GM23338 (cell line): ENCODE measurements at regions not wholly inside any gene's neighbourhood (a gene's known extent, or its start where the extent isn't known, plus 50 kb on each side); places are given as distances from the start of the nearest gene placed in this dataset.

ENCODE experiments used
- ATAC-seq: fragments of 200-7000 bp; cut with Tn5 transposase; 3 replicates; pipeline ENCODE4 v1.9.1; 2020
- DNase-seq: peaks from one replicate; pipeline ENCODE4 v3.0.0-alpha.2; 2015; ENCODE audit warnings: low spot score
- H2AFZ ChIP-seq: fragments of 200-600 bp; sonication (generic); 2 replicates; pipeline ENCODE4 v1.8.0; 2016; ENCODE audit warnings: antibody characterized with exemption, mild to moderate bottlenecking, moderate library complexity
- H3F3A ChIP-seq: fragments of 200-600 bp; sonication (generic); replicated peaks from 2 replicates; pipeline ENCODE4 v1.8.0; 2017; ENCODE audit warnings: antibody characterized with exemption, mixed run types, low read depth
- H3K27ac ChIP-seq: fragments of 200-600 bp; sonication (generic); 2 replicates; pipeline ENCODE4 v1.6.1; 2016; ENCODE audit warnings: low read depth
- H3K27me3 ChIP-seq: fragments of 200-600 bp; sonication (generic); 2 replicates; pipeline ENCODE4 v1.8.0; 2016; ENCODE audit warnings: mild to moderate bottlenecking, mixed run types, moderate library complexity; ENCODE audit not compliant: insufficient read depth
- H3K36me3 ChIP-seq: fragments of 200-600 bp; sonication (generic); 2 replicates; pipeline ENCODE4 v1.8.0; 2016; ENCODE audit warnings: mild to moderate bottlenecking; ENCODE audit not compliant: insufficient read depth
- H3K4me1 ChIP-seq: fragments of 200-600 bp; sonication (generic); 2 replicates; pipeline ENCODE4 v1.8.0; 2016; ENCODE audit warnings: mild to moderate bottlenecking, moderate library complexity; ENCODE audit not compliant: insufficient read depth
- H3K4me2 ChIP-seq: fragments of 200-600 bp; sonication (generic); 2 replicates; pipeline ENCODE4 v1.7.1; 2017; ENCODE audit warnings: mixed run types
- H3K4me3 ChIP-seq: fragments of 200-600 bp; sonication (generic); 2 replicates; pipeline ENCODE4 v1.6.1; 2016; ENCODE audit warnings: mixed run types
- H3K79me2 ChIP-seq: fragments of 200-600 bp; sonication (generic); replicated peaks from 2 replicates; pipeline ENCODE4 v1.8.0; 2017; ENCODE audit warnings: mild to moderate bottlenecking; ENCODE audit not compliant: insufficient read depth
- H3K9me2 ChIP-seq: fragments of 200-600 bp; sonication (generic); 2 replicates; pipeline ENCODE4 v1.8.0; 2017; ENCODE audit not compliant: insufficient read depth
- H4K20me1 ChIP-seq: fragments of 200-600 bp; sonication (generic); replicated peaks from 2 replicates; pipeline ENCODE4 v1.8.0; 2017; ENCODE audit warnings: mild to moderate bottlenecking; ENCODE audit not compliant: insufficient read depth
- H3K27ac Mint-ChIP-seq: 2 replicates; pipeline ENCODE4 v1.8.0; 2020; ENCODE audit warnings: inconsistent platforms, mild to moderate bottlenecking, moderate library complexity, mixed read lengths
- H3K27me3 Mint-ChIP-seq: 3 replicates; pipeline ENCODE4 v1.8.0; 2022; ENCODE audit warnings: low read depth, mild to moderate bottlenecking, moderate library complexity, mixed read lengths, inconsistent platforms; ENCODE audit not compliant: insufficient read depth, poor library complexity
- H3K36me3 Mint-ChIP-seq: 3 replicates; pipeline ENCODE4 v1.8.0; 2021; ENCODE audit warnings: low read depth, mild to moderate bottlenecking, inconsistent platforms, moderate library complexity, mixed read lengths
- H3K4me1 Mint-ChIP-seq: 3 replicates; pipeline ENCODE4 v1.8.0; 2020; ENCODE audit warnings: mild to moderate bottlenecking, inconsistent platforms, mixed read lengths
- H3K4me3 Mint-ChIP-seq: 3 replicates; pipeline ENCODE4 v1.8.0; 2021; ENCODE audit warnings: moderate library complexity, mild to moderate bottlenecking, inconsistent platforms, mixed read lengths
- H3K9me3 Mint-ChIP-seq: 3 replicates; pipeline ENCODE4 v1.8.0; 2020; ENCODE audit warnings: moderate library complexity, mild to moderate bottlenecking, inconsistent platforms, mixed read lengths
- CREB1 ChIP-seq: fragments of 250-450 bp; sonication (Bioruptor Pico); IDR thresholded peaks from 2 replicates; pipeline ENCODE4 v1.5.0; 2020; ENCODE audit warnings: low read depth, mild to moderate bottlenecking, moderate library complexity
- EZH2 ChIP-seq: fragments of 200-600 bp; sonication (generic); IDR thresholded peaks from one replicate; pipeline ENCODE4 v1.8.0; 2017; ENCODE audit warnings: antibody characterized with exemption, mild to moderate bottlenecking, low read depth; ENCODE audit not compliant: unreplicated experiment
- EZH2phosphoT487 ChIP-seq: fragments of 200-600 bp; sonication (generic); IDR thresholded peaks from one replicate; pipeline ENCODE4 v1.8.1; 2018; ENCODE audit warnings: antibody characterized with exemption; ENCODE audit not compliant: unreplicated experiment
- JUNB ChIP-seq: IDR thresholded peaks from one replicate; pipeline ENCODE4 v1.6.1; 2016; ENCODE audit warnings: antibody characterized with exemption; ENCODE audit not compliant: unreplicated experiment
- NANOG ChIP-seq: IDR thresholded peaks from 2 replicates; pipeline ENCODE4 v1.6.1; 2016; ENCODE audit warnings: antibody characterized with exemption, borderline replicate concordance
- POLR2AphosphoS5 ChIP-seq: IDR thresholded peaks from 2 replicates; pipeline ENCODE4 v1.6.1; 2016; ENCODE audit warnings: antibody characterized with exemption, low read depth
- ZNF114 ChIP-seq: fragments of 250-450 bp; sonication (Bioruptor Pico); IDR thresholded peaks from 2 replicates; pipeline ENCODE4 v1.5.0; 2020; ENCODE audit warnings: mild to moderate bottlenecking, moderate library complexity
- ZNF331 ChIP-seq: fragments of 250-450 bp; sonication (Bioruptor Pico); IDR thresholded peaks from 2 replicates; pipeline ENCODE4 v1.5.0; 2020; ENCODE audit warnings: low read depth, mild to moderate bottlenecking, moderate library complexity
- TF ChIP-seq, protein P1 (sequence below): IDR thresholded peaks from 2 replicates; pipeline ENCODE4 v1.6.1; 2016; ENCODE audit warnings: antibody characterized with exemption
- TF ChIP-seq, protein P2 (sequence below): fragments of 250-450 bp; sonication (Bioruptor Pico); IDR thresholded peaks from 2 replicates; pipeline ENCODE4 v1.5.0; 2020; ENCODE audit warnings: mild to moderate bottlenecking, moderate library complexity
- TF ChIP-seq, protein P3 (sequence below): IDR thresholded peaks from one replicate; pipeline ENCODE4 v1.6.1; 2018; ENCODE audit warnings: antibody characterized with exemption; ENCODE audit not compliant: unreplicated experiment
- TF ChIP-seq, protein P4 (sequence below), 2 experiments: fragments of 200-600 bp in 1 of 2; sonication (generic) in 1 of 2; conservative IDR thresholded peaks; 2 replicates each; pipeline versions ENCODE4 v1.5.1 to v1.6.1; 2016 to 2017; ENCODE audit warnings: antibody characterized with exemption in 2 of 2, low read depth in 2 of 2, mild to moderate bottlenecking in 2 of 2, moderate library complexity in 1 of 2

DNA sequence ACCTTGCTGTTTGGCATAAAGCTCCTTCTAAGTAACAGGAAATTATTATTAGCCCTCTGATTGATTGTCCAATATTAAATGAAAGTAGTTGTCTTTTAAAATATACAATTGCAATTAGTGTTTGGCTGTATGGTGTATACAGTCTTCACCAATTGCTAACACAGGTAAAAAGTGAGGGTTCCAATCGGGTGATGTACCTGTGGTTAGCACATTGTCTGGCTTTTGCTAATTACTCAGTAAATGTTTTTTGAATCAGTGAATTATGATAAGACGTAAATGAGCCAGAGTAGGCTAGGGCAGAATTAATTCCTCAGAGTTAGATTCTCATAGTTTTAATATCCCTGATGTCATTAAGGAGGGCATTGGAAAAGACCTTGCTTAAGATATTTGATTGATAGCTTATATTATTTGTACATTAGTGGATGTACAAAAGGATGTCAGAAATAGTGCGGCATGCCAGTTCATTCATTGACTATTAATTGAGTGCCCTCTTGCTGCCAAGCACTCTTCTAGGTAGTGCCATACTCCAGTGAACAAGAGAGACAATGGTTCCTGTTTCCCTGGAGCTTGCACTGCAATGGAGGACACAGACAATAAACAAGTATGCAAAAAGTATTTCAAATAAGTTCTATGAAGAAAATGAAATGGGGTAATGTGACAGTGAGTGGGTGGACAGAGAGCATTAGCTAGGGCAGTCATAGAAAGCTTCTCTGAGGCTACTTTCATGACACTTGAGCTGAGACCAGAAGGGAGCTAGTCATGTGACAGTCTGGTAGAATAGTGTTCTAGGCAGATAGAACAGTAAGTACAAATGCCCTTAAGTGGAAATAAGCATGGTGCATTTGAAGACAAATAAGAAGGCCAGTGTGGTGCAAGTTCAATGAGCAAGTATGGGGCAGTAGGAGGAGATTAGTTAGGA is 205.9 kb upstream of the CASK start:
- Histone ChIP-seq H3K79me2 (no peaks in the 10 kb centered on the region), H3F3A (no peaks in the 10 kb centered on the region), H3K4me3 (no peak overlapping the region), H3K4me1 (no peaks in the 10 kb centered on the region), H2AFZ (no peak overlapping the region), H3K4me2 (no peak overlapping the region), H3K36me3 (no peaks in the 10 kb centered on the region), H3K27ac (no peak overlapping the region), H3K27me3 (no peaks in the 10 kb centered on the region), H3K9me2 (0 out of 2 replicates have a peak, but pooled peaks cover 3% of the 10 kb centered on the region), H4K20me1 (no peaks in the 10 kb centered on the region)
- no peak for ATAC-seq
- DNase-seq = no peak
- Mint-ChIP-seq H3K27ac (no peak overlapping the region), H3K9me3 (no peaks in the 10 kb centered on the region), H3K27me3 (no peaks in the 10 kb centered on the region), H3K4me1 (no peaks in the 10 kb centered on the region; the same call in 2 of the 3 replicates), H3K4me3 (no peak overlapping the region), H3K36me3 (no peaks in the 10 kb centered on the region)
- TF ChIP-seq EZH2 = no peak
- TF ChIP-seq, protein P1, sequence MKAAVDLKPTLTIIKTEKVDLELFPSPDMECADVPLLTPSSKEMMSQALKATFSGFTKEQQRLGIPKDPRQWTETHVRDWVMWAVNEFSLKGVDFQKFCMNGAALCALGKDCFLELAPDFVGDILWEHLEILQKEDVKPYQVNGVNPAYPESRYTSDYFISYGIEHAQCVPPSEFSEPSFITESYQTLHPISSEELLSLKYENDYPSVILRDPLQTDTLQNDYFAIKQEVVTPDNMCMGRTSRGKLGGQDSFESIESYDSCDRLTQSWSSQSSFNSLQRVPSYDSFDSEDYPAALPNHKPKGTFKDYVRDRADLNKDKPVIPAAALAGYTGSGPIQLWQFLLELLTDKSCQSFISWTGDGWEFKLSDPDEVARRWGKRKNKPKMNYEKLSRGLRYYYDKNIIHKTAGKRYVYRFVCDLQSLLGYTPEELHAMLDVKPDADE = no peak
- no peak for TF ChIP-seq CREB1 (CRISPR knock-in tag)
- TF ChIP-seq, protein P2, sequence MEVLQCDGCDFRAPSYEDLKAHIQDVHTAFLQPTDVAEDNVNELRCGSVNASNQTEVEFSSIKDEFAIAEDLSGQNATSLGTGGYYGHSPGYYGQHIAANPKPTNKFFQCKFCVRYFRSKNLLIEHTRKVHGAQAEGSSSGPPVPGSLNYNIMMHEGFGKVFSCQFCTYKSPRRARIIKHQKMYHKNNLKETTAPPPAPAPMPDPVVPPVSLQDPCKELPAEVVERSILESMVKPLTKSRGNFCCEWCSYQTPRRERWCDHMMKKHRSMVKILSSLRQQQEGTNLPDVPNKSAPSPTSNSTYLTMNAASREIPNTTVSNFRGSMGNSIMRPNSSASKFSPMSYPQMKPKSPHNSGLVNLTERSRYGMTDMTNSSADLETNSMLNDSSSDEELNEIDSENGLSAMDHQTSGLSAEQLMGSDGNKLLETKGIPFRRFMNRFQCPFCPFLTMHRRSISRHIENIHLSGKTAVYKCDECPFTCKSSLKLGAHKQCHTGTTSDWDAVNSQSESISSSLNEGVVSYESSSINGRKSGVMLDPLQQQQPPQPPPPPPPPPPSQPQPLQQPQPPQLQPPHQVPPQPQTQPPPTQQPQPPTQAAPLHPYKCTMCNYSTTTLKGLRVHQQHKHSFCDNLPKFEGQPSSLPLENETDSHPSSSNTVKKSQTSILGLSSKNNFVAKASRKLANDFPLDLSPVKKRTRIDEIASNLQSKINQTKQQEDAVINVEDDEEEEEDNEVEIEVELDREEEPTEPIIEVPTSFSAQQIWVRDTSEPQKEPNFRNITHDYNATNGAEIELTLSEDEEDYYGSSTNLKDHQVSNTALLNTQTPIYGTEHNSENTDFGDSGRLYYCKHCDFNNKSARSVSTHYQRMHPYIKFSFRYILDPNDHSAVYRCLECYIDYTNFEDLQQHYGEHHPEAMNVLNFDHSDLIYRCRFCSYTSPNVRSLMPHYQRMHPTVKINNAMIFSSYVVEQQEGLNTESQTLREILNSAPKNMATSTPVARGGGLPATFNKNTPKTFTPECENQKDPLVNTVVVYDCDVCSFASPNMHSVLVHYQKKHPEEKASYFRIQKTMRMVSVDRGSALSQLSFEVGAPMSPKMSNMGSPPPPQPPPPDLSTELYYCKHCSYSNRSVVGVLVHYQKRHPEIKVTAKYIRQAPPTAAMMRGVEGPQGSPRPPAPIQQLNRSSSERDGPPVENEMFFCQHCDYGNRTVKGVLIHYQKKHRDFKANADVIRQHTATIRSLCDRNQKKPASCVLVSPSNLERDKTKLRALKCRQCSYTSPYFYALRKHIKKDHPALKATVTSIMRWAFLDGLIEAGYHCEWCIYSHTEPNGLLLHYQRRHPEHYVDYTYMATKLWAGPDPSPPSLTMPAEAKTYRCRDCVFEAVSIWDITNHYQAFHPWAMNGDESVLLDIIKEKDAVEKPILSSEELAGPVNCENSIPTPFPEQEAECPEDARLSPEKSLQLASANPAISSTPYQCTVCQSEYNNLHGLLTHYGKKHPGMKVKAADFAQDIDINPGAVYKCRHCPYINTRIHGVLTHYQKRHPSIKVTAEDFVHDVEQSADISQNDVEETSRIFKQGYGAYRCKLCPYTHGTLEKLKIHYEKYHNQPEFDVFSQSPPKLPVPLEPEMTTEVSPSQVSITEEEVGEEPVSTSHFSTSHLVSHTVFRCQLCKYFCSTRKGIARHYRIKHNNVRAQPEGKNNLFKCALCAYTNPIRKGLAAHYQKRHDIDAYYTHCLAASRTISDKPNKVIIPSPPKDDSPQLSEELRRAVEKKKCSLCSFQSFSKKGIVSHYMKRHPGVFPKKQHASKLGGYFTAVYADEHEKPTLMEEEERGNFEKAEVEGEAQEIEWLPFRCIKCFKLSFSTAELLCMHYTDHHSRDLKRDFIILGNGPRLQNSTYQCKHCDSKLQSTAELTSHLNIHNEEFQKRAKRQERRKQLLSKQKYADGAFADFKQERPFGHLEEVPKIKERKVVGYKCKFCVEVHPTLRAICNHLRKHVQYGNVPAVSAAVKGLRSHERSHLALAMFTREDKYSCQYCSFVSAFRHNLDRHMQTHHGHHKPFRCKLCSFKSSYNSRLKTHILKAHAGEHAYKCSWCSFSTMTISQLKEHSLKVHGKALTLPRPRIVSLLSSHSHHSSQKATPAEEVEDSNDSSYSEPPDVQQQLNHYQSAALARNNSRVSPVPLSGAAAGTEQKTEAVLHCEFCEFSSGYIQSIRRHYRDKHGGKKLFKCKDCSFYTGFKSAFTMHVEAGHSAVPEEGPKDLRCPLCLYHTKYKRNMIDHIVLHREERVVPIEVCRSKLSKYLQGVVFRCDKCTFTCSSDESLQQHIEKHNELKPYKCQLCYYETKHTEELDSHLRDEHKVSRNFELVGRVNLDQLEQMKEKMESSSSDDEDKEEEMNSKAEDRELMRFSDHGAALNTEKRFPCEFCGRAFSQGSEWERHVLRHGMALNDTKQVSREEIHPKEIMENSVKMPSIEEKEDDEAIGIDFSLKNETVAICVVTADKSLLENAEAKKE = no peak
- no peak for TF ChIP-seq POLR2AphosphoS5
- TF ChIP-seq NANOG = no peak
- no peak for TF ChIP-seq JUNB
- no peak for TF ChIP-seq ZNF331
- TF ChIP-seq, protein P3, sequence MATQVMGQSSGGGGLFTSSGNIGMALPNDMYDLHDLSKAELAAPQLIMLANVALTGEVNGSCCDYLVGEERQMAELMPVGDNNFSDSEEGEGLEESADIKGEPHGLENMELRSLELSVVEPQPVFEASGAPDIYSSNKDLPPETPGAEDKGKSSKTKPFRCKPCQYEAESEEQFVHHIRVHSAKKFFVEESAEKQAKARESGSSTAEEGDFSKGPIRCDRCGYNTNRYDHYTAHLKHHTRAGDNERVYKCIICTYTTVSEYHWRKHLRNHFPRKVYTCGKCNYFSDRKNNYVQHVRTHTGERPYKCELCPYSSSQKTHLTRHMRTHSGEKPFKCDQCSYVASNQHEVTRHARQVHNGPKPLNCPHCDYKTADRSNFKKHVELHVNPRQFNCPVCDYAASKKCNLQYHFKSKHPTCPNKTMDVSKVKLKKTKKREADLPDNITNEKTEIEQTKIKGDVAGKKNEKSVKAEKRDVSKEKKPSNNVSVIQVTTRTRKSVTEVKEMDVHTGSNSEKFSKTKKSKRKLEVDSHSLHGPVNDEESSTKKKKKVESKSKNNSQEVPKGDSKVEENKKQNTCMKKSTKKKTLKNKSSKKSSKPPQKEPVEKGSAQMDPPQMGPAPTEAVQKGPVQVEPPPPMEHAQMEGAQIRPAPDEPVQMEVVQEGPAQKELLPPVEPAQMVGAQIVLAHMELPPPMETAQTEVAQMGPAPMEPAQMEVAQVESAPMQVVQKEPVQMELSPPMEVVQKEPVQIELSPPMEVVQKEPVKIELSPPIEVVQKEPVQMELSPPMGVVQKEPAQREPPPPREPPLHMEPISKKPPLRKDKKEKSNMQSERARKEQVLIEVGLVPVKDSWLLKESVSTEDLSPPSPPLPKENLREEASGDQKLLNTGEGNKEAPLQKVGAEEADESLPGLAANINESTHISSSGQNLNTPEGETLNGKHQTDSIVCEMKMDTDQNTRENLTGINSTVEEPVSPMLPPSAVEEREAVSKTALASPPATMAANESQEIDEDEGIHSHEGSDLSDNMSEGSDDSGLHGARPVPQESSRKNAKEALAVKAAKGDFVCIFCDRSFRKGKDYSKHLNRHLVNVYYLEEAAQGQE = no peak
- TF ChIP-seq, protein P4, sequence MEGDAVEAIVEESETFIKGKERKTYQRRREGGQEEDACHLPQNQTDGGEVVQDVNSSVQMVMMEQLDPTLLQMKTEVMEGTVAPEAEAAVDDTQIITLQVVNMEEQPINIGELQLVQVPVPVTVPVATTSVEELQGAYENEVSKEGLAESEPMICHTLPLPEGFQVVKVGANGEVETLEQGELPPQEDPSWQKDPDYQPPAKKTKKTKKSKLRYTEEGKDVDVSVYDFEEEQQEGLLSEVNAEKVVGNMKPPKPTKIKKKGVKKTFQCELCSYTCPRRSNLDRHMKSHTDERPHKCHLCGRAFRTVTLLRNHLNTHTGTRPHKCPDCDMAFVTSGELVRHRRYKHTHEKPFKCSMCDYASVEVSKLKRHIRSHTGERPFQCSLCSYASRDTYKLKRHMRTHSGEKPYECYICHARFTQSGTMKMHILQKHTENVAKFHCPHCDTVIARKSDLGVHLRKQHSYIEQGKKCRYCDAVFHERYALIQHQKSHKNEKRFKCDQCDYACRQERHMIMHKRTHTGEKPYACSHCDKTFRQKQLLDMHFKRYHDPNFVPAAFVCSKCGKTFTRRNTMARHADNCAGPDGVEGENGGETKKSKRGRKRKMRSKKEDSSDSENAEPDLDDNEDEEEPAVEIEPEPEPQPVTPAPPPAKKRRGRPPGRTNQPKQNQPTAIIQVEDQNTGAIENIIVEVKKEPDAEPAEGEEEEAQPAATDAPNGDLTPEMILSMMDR (conservative IDR thresholded peaks at IDR 0.05; ENCODE audit: low read depth in 2 of 2) = no peak
- no peak for TF ChIP-seq EZH2phosphoT487
- no peak for TF ChIP-seq ZNF114 (CRISPR knock-in tag)
